GM13977 (cell line): ENCODE measurements at regions not wholly inside any gene's neighbourhood (a gene's known extent, or its start where the extent isn't known, plus 50 kb on each side); places are given as distances from the start of the nearest gene placed in this dataset.
"Not testable (repeated sequence)": the region's sequence is repeated elsewhere in the genome, so short reads cannot be mapped to it uniquely, and the experiment has no call there.

Source experiments
- DNase-seq: peaks from one replicate; pipeline ENCODE4 v3.0.0; 2012; ENCODE audit warnings: low spot score
- in situ Hi-C: fragments of 300-500 bp; cut with MboI; formaldehyde crosslinking; loops from one replicate; pipeline ENCODE4 v1.12.0; 2022; ENCODE audit warnings: low sequenced_read_pairs, low pct_unique_long_range_greater_than_20kb, mixed read lengths, inconsistent platforms; ENCODE audit not compliant: unreplicated experiment
- TF ChIP-seq, protein P1 (sequence below): IDR thresholded peaks from 2 replicates; pipeline ENCODE4 v1.5.1; 2012; ENCODE audit warnings: mild to moderate bottlenecking, control low read depth; ENCODE audit not compliant: insufficient read depth; ENCODE audit errors: extremely low read depth, missing control alignments

DNA sequence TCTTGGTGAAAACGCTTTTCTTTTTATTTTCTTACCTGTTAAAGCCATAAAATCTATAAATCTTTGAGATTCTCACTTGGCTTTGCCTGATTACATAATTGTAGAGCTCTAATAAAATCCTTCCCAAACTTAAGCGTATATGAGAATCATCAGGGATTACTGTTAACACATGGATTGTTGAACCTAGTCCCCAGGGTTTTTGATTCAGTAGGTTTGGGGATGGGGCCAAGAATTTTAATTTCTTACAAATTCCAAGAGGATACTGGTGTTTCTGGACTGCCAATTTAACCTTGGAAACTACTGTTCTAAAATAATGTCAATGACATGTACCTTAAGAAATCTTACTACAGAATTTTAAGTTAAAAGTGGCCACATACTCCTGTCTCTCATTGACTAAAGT lies 694.2 kb downstream of the BRINP3 start:
- no peak for DNase-seq
- TF ChIP-seq, protein P1, sequence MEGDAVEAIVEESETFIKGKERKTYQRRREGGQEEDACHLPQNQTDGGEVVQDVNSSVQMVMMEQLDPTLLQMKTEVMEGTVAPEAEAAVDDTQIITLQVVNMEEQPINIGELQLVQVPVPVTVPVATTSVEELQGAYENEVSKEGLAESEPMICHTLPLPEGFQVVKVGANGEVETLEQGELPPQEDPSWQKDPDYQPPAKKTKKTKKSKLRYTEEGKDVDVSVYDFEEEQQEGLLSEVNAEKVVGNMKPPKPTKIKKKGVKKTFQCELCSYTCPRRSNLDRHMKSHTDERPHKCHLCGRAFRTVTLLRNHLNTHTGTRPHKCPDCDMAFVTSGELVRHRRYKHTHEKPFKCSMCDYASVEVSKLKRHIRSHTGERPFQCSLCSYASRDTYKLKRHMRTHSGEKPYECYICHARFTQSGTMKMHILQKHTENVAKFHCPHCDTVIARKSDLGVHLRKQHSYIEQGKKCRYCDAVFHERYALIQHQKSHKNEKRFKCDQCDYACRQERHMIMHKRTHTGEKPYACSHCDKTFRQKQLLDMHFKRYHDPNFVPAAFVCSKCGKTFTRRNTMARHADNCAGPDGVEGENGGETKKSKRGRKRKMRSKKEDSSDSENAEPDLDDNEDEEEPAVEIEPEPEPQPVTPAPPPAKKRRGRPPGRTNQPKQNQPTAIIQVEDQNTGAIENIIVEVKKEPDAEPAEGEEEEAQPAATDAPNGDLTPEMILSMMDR, result no peak
- in situ Hi-C loops, result no loop called here

DNA sequence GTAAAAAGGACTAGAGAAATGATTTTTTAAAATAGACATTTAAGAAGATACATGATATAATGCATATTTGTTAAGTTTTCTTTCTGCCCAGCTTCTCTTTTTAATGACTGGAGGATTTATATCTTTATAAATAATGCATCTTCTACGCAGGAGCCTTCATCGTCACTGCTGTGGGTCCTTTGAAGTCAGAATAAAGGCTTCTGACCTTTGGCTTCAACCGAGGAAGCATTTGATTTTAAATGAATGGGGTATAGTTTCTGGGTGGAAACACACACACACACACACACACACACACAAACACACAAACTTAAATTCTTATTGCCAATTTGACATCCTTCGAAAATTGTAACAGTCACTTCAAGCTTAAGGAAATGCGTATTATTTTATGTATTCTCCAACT lies 690.9 kb downstream of the BRINP3 start:
- in situ Hi-C loops, result no loop called here
- no peak for DNase-seq
- TF ChIP-seq, protein P1, result no peak

DNA sequence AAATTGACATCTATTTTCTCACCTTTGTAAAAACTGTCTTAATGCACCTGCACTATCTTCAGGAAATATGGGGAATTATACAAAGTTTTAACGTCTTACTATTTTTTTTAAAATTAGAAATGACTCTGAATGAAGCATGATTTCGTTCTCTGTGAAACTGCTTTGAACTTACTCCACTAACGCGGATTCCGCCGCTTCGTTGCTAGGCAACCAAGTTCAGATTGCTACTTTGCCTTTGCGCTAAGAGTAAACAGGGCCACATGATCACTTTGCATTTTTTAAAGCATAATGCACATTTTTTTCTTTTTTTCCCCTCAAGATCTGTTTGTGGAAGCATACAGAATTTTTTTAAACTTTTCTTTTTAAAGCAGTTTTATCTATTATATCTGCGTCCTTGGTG lies 690.5 kb downstream of the BRINP3 start:
- no peak for DNase-seq
- in situ Hi-C loops, result no loop called here
- TF ChIP-seq, protein P1, result no peak

DNA sequence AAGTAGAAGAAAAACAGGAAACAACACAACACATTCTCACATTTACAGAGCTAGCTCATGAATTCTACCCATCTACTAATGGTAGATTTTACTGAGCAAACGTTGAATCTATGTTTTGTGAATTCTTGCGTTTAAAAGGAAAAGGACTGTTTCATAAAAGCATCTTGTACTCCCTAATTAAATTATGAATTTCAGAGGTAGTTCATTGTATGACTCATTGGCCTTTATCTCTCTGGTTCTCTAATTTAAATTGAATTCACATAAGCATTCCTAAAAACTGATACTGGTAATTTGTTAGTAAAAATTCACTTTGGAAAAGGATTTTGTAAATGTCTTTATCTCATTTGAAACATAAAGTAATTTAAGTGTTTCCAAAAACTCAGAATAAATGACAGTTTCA lies 687.3 kb downstream of the BRINP3 start:
- in situ Hi-C loops, result no loop called here
- TF ChIP-seq, protein P1, result no peak
- no peak for DNase-seq

DNA sequence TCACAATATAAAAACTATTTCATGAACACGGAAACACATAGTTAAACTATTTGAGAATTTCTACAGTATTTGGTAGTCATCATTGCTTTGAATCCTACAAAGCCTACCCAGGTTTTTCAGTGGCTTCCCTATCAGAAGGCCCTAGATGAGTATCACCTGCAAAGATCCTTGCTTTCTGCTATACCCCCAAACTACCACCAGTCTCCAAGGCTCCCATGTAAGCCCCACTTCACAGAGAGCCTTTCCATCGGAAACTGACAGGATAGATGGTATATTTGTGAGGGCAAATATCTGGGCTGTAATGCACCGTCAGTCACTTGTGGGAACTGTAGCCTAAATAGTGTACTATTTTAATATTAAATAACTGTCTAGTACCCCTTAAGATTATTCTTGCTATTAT lies 674.3 kb downstream of the BRINP3 start:
- TF ChIP-seq, protein P1, result no peak
- in situ Hi-C loops, result no loop called here
- no peak for DNase-seq

DNA sequence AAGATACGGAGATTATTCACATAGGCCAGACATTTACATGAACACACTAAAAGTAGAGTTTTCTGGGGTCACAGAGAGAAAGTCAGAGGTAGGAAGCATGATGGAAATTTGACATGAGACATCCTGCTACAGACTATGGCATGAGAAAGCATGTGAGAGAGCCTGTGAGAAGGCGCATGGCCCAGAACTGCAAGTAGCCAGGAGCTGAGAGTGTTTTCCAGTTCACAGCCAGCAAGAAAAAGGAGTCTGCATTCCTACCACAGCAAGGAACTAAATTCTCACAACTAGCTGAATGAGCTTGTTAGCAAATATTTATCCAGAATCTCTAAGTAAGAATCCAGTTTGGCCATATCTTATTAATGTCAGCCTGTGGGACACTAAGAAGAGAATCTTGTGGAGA lies 673.3 kb downstream of the BRINP3 start:
- TF ChIP-seq, protein P1, result no peak
- DNase-seq, result no peak
- in situ Hi-C loops, result no loop called here

DNA sequence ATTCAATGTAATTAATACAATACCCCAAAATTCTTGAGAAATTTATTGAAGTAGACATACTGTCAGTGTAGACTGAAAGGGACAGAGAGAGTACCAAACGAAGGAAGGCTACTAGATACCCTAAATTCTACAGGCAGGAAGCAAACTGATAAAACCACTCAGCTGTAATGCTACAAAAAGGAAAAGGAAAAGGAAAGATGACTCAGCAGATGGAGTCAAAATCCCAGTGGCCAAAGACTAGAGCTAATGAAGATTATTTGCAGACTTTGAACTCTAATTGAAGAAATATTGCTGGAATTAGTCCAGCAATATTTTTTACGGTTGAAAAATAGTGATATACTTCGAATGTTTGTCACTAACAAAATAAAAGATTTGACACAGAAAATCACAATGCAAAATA lies 671.9 kb downstream of the BRINP3 start:
- TF ChIP-seq, protein P1, result no peak
- in situ Hi-C loops, result no loop called here
- no peak for DNase-seq

DNA sequence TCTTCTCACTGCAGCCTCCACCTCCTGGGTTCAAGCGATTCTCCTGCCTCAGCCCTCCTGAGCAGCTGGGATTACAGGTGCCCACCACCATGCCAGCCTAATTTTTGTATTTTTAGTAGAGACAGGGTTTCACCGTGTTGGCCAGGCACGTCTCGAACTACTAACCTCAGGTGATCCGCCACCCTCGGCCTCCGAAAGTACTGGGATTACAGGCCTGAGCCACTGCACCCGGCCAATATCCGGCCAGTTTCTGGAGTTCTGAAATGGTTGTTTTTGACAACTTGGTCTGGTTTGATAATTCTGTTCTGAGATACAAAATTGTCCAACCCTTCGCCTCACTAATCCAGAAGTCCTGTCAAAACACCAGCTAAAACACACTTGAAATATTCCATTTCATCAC lies 667.0 kb downstream of the BRINP3 start:
- DNase-seq, in situ Hi-C loops: not testable (repeated sequence)
